SU-DHL-6 (cell line): ENCODE measurements at regions not wholly inside any gene's neighbourhood (a gene's known extent, or its start where the extent isn't known, plus 50 kb on each side); places are given as distances from the start of the nearest gene placed in this dataset.

Experiments used
- H2AFZ ChIP-seq: fragments of 200-600 bp; sonication (generic); 2 replicates; pipeline ENCODE4 v1.6.1; 2014; ENCODE audit warnings: low read depth, mild to moderate bottlenecking, moderate library complexity, mixed read lengths, antibody characterized with exemption, low read length; ENCODE audit not compliant: severe bottlenecking
- H3F3A ChIP-seq: fragments of 200-600 bp; shearing (Covaris generic); 2 replicates; pipeline ENCODE4 v1.6.0; 2016; ENCODE audit warnings: antibody characterized with exemption, mild to moderate bottlenecking; ENCODE audit not compliant: insufficient read depth
- H3K27ac ChIP-seq: fragments of 200-600 bp; sonication (generic); 2 replicates; pipeline ENCODE4 v1.5.1; 2016; ENCODE audit warnings: low read depth, mild to moderate bottlenecking, low read length, moderate library complexity, mixed read lengths
- H3K27me3 ChIP-seq: fragments of 200-600 bp; sonication (generic), shearing (Covaris generic); 2 replicates; pipeline ENCODE4 v1.6.0; 2014; ENCODE audit warnings: mild to moderate bottlenecking, low read length
- H3K36me3 ChIP-seq: fragments of 200-600 bp; sonication (generic); 2 replicates; pipeline ENCODE4 v1.6.1; 2014; ENCODE audit warnings: mild to moderate bottlenecking, low read length, mixed read lengths
- H3K4me2 ChIP-seq: fragments of 300-600, 200-600 bp; shearing (Covaris generic), sonication (generic); 2 replicates; pipeline ENCODE4 v1.6.0; 2014; ENCODE audit warnings: low read length, low read depth, mild to moderate bottlenecking; ENCODE audit not compliant: poor library complexity, severe bottlenecking
- H3K4me3 ChIP-seq: fragments of 200-600 bp; sonication (generic); 2 replicates; pipeline ENCODE4 v1.5.1; 2014; ENCODE audit warnings: antibody characterized with exemption, low read length, mild to moderate bottlenecking, mixed read lengths; ENCODE audit not compliant: insufficient read depth, poor library complexity, severe bottlenecking
- H3K79me2 ChIP-seq: fragments of 200-600 bp; sonication (generic); 2 replicates; pipeline ENCODE4 v1.6.1; 2014; ENCODE audit warnings: mild to moderate bottlenecking, low read length, moderate library complexity; ENCODE audit not compliant: insufficient read depth
- H3K9ac ChIP-seq: fragments of 200-600 bp; sonication (generic); 2 replicates; pipeline ENCODE4 v1.7.0; 2014; ENCODE audit warnings: mild to moderate bottlenecking, low read length
- H3K9me2 ChIP-seq: fragments of 200-600 bp; sonication (generic); replicated peaks from 2 replicates; pipeline ENCODE4 v1.6.1; 2014; ENCODE audit warnings: low read length; ENCODE audit not compliant: insufficient read depth
- H3K9me3 ChIP-seq: fragments of 200-600 bp; sonication (generic); 2 replicates; pipeline ENCODE4 v1.6.1; 2014; ENCODE audit warnings: low read length, mixed read lengths; ENCODE audit not compliant: insufficient read depth
- H4K20me1 ChIP-seq: fragments of 200-600 bp; sonication (generic); 2 replicates; pipeline ENCODE4 v1.6.1; 2014; ENCODE audit warnings: low read depth, mild to moderate bottlenecking, antibody characterized with exemption, low read length, moderate library complexity, mixed read lengths
- EZH2phosphoT487 ChIP-seq: fragments of 200-600 bp; sonication (generic), shearing (Covaris generic); conservative IDR thresholded peaks from 2 replicates; pipeline ENCODE4 v1.6.1; 2018; ENCODE audit warnings: mild to moderate bottlenecking, antibody characterized with exemption, low read length, moderate library complexity, mixed read lengths
- TF ChIP-seq, protein P1 (sequence below): fragments of 200-600 bp; sonication (generic); IDR thresholded peaks from one replicate; pipeline ENCODE4 v1.5.1; 2017; ENCODE audit warnings: antibody characterized with exemption, mild to moderate bottlenecking, low read length, moderate library complexity; ENCODE audit not compliant: insufficient read depth, poor library complexity, severe bottlenecking

DNA sequence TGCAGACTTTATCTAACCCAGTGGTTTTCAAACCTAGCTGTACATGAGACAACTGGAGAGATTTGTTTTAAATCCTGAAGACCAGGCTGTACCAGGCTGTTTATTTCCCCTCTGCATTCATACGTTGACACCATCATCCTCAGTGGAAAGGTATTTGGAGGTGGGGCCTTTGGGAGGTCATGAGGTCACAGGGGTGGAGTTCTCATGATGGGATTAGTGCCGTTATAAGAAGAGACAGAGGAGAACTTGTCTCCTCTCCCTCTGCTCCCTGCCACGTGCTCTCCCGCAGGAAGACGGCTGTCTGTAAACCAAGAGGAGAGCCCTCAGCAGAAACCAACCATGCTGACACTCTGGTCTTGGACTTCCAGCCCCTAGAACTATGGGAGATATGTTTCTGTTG, 165.4 kb downstream of the ADSS2 start:
- Histone ChIP-seq H3K4me2 (no peak overlapping the region), H3K27me3 (no peaks in the 10 kb centered on the region), H3F3A (no peaks in the 10 kb centered on the region), H3K79me2 (no peaks in the 10 kb centered on the region), H3K36me3 (no peaks in the 10 kb centered on the region), H3K27ac (no peak overlapping the region), H3K4me3 (no peak overlapping the region), H4K20me1 (no peaks in the 10 kb centered on the region), H3K9ac (no peak overlapping the region), H3K9me3 (peaks cover 3% of the 10 kb centered on the region; the same call in 1 of the 2 replicates), H2AFZ (no peak overlapping the region), H3K9me2 (no peaks in the 10 kb centered on the region)
- TF ChIP-seq, protein P1, sequence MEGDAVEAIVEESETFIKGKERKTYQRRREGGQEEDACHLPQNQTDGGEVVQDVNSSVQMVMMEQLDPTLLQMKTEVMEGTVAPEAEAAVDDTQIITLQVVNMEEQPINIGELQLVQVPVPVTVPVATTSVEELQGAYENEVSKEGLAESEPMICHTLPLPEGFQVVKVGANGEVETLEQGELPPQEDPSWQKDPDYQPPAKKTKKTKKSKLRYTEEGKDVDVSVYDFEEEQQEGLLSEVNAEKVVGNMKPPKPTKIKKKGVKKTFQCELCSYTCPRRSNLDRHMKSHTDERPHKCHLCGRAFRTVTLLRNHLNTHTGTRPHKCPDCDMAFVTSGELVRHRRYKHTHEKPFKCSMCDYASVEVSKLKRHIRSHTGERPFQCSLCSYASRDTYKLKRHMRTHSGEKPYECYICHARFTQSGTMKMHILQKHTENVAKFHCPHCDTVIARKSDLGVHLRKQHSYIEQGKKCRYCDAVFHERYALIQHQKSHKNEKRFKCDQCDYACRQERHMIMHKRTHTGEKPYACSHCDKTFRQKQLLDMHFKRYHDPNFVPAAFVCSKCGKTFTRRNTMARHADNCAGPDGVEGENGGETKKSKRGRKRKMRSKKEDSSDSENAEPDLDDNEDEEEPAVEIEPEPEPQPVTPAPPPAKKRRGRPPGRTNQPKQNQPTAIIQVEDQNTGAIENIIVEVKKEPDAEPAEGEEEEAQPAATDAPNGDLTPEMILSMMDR, result no peak
- TF ChIP-seq EZH2phosphoT487, result no peak

DNA sequence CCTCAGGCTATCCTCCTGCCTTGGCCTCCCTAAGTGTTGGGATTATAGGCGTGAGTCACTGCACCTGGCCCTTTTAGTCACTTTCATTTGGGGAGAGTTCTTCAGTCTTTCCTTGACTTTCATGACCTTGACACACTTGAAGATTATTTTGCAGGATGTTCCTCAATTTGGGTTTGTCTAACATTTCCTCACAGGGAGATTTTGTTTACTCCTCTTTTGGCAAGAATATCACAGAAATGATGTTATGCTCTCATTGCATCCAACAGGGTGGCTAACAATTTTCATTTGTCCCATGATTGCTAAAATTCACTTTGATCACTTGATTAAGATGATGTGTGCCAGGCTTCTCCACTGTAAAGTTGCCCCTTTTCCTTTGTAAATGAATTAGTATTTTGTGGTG, 164.0 kb downstream of the ADSS2 start:
- Histone ChIP-seq H3K79me2 (no peaks in the 10 kb centered on the region), H3K9ac (no peak overlapping the region), H2AFZ (no peak overlapping the region), H3K9me2 (no peaks in the 10 kb centered on the region), H3K4me3 (no peak overlapping the region), H3K9me3 (peaks cover 3% of the 10 kb centered on the region; the same call in 1 of the 2 replicates), H3K4me2 (no peak overlapping the region), H3K36me3 (no peaks in the 10 kb centered on the region), H3F3A (no peaks in the 10 kb centered on the region), H3K27me3 (no peaks in the 10 kb centered on the region), H3K27ac (no peak overlapping the region), H4K20me1 (no peaks in the 10 kb centered on the region)
- TF ChIP-seq, protein P1, result no peak
- TF ChIP-seq EZH2phosphoT487, result no peak

DNA sequence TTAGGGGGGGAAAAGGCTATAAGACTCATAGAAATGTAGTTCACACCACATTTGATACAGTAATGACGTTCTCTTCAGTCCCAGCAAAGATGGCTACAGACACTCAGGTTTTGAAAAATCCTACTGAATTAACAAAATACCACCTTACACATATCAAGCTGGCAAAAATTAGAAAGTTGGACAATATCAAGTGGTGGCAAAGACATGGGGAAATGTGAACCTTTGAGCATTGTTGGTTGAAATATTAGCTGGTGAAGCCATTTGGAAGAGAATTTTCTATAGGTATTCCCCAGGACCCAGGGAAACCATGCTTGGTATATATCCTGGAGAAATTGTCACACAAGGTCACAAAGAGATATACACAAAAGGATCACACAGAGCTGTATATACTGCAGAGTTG, 163.0 kb downstream of the ADSS2 start:
- Histone ChIP-seq H3F3A (no peaks in the 10 kb centered on the region), H3K9ac (no peak overlapping the region), H4K20me1 (no peaks in the 10 kb centered on the region), H2AFZ (no peak overlapping the region), H3K9me2 (no peaks in the 10 kb centered on the region), H3K27me3 (no peaks in the 10 kb centered on the region), H3K4me3 (no peak overlapping the region), H3K79me2 (no peaks in the 10 kb centered on the region), H3K4me2 (no peak overlapping the region), H3K36me3 (no peaks in the 10 kb centered on the region), H3K9me3 (peaks cover 3% of the 10 kb centered on the region; the same call in 1 of the 2 replicates), H3K27ac (no peak overlapping the region)
- TF ChIP-seq EZH2phosphoT487, result no peak
- TF ChIP-seq, protein P1, result no peak
